Gastroesophageal sphincter (tissue), 3 donors: ENCODE measurements at regions not wholly inside any gene's neighbourhood (a gene's known extent, or its start where the extent isn't known, plus 50 kb on each side); places are given as distances from the start of the nearest gene placed in this dataset.

ENCODE experiments used
- CTCF ChIP-seq, 4 experiments: fragments of 200-600 bp in 2 of 4; fragments of 450-650 bp in 2 of 4; sonication (generic) in 1 of 4; IDR thresholded peaks; one replicate each; pipeline ENCODE4 v1.5.1; 2017 to 2019; ENCODE audit warnings: antibody characterized with exemption in 4 of 4, mild to moderate bottlenecking in 2 of 4, moderate library complexity in 2 of 4
- EP300 ChIP-seq: sonication (generic); formaldehyde crosslinking; IDR thresholded peaks from one replicate; pipeline ENCODE4 v1.6.1; 2017; ENCODE audit warnings: antibody characterized with exemption, mild to moderate bottlenecking
- POLR2A ChIP-seq, 2 donors: fragments of 450-650 bp; IDR thresholded peaks; one replicate each; pipeline ENCODE4 v1.6.1; 2017; ENCODE audit warnings: antibody characterized with exemption in 2 of 2, mild to moderate bottlenecking in 2 of 2, moderate library complexity in 1 of 2
- POLR2AphosphoS5 ChIP-seq: sonication (generic); formaldehyde crosslinking; IDR thresholded peaks from one replicate; pipeline ENCODE4 v1.6.1; 2017; ENCODE audit warnings: antibody characterized with exemption

- TF ChIP-seq CTCF (IDR thresholded peaks at IDR 0.05), result no peak
- TF ChIP-seq POLR2AphosphoS5, result no peak
- no peak for TF ChIP-seq POLR2A (IDR thresholded peaks at IDR 0.05)
- TF ChIP-seq EP300, result no peak
Observed at GRCh38 chr15:66620341-66620740, 54.5 kb upstream of the LCTL start.
